SH-SY5Y (cell line): ENCODE measurements at regions not wholly inside any gene's neighbourhood (a gene's known extent, or its start where the extent isn't known, plus 50 kb on each side); places are given as distances from the start of the nearest gene placed in this dataset.

ENCODE experiments used
- GATA2 ChIP-seq: IDR thresholded peaks from 2 replicates; pipeline ENCODE4 v1.6.1; 2011; ENCODE audit warnings: mild to moderate bottlenecking, low read depth, low read length
- GATA3 ChIP-seq: IDR thresholded peaks from 2 replicates; pipeline ENCODE4 v1.6.1; 2011; ENCODE audit warnings: low read depth, mild to moderate bottlenecking, low read length, moderate library complexity

GRCh38 chr15:31615643-31616415 is 289.2 kb downstream of the KLF13 start:
- TF ChIP-seq GATA3 (no peak), GATA2 (no peak)

- TF ChIP-seq GATA3 (no peak), GATA2 (no peak)
Observed at GRCh38 chr15:31660816-31661215, 334.2 kb downstream of the KLF13 start.

- TF ChIP-seq GATA3 (no peak), GATA2 (no peak)
Observed at GRCh38 chr15:31727612-31728011, 302.7 kb upstream of the CHRNA7 start.

GRCh38 chr15:31732726-31733125 is 297.6 kb upstream of the CHRNA7 start:
- TF ChIP-seq GATA3: no peak
- TF ChIP-seq GATA2: no peak

- TF ChIP-seq GATA2 (no peak), GATA3 (no peak)
Observed at GRCh38 chr15:31733424-31733823, 296.9 kb upstream of the CHRNA7 start.

GRCh38 chr15:31740203-31740602 is 290.1 kb upstream of the CHRNA7 start:
- no peak for TF ChIP-seq GATA2
- no peak for TF ChIP-seq GATA3

- TF ChIP-seq GATA2 (no peak), GATA3 (no peak)
Observed at GRCh38 chr15:31745841-31746240, 284.5 kb upstream of the CHRNA7 start.

GRCh38 chr15:31752065-31752762 is 278.1 kb upstream of the CHRNA7 start:
- TF ChIP-seq GATA2: no peak
- TF ChIP-seq GATA3: no peak

GRCh38 chr15:31752905-31753304 is 277.4 kb upstream of the CHRNA7 start:
- no peak for TF ChIP-seq GATA2
- TF ChIP-seq GATA3: no peak

- no peak for TF ChIP-seq GATA3
- TF ChIP-seq GATA2: no peak
Observed at GRCh38 chr15:31758126-31758525, 272.2 kb upstream of the CHRNA7 start.

GRCh38 chr15:31768055-31768454 is 262.3 kb upstream of the CHRNA7 start:
- TF ChIP-seq GATA2 (no peak), GATA3 (no peak)

GRCh38 chr15:31774045-31774444 is 256.3 kb upstream of the CHRNA7 start:
- TF ChIP-seq GATA2: no peak
- TF ChIP-seq GATA3: no peak

GRCh38 chr15:31776039-31776438 is 254.3 kb upstream of the CHRNA7 start:
- no peak for TF ChIP-seq GATA2
- no peak for TF ChIP-seq GATA3

GRCh38 chr15:31781261-31781660 is 249.1 kb upstream of the CHRNA7 start:
- TF ChIP-seq GATA2 (no peak), GATA3 (no peak)

- no peak for TF ChIP-seq GATA3
- no peak for TF ChIP-seq GATA2
Observed at GRCh38 chr15:31782016-31782783, 248.1 kb upstream of the CHRNA7 start.
